ENCODE measurements at regions not wholly inside any gene's neighbourhood (a gene's known extent, or its start where the extent isn't known, plus 50 kb on each side); places are given as distances from the start of the nearest gene placed in this dataset.

DNA sequence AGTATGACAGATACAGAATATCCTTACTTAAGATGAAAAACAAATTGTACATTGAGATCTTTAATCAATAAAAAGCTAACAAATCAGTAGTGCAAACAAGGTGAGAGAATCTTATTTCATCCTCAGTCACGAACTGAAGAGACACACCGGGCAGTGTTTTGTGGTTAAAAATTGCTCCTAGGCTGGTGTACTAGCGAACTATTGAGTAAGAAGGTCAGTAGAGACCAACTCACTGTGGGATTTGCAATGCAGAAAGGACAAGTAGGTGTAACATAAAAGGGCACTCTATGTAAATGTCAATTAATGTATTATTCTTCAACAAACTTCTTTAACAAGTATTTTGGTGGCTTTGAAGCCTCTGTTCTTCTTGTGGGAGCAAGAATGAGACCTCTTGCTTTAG is 260.2 kb upstream of the PPARGC1A start:
- CTCF ChIA-PET, result no interaction called here
- no peak overlapping the region for H2AFZ ChIP-seq (ENCODE audit: low read depth, low read length)

More for the DNA sequence above, 260.2 kb upstream of the PPARGC1A start:
- DNase-seq (ENCODE audit: low read depth, low spot score) (no peak), FAIRE-seq (no peak)
- intact Hi-C loops (cut with micrococcal nuclease), result no loop called here
- BruUV-seq (replicated peaks), result no TSS peak
- no peaks in the 10 kb centered on the region for H3K4me1 ChIP-seq (ENCODE audit: control insufficient read depth, extremely low read depth, insufficient read depth, low read length)
- H3K79me2 ChIP-seq (ENCODE audit: control insufficient read depth, insufficient read depth, low read length), result no peaks in the 10 kb centered on the region
- no peaks in the 10 kb centered on the region for H3K9me3 ChIP-seq (replicated peaks; ENCODE audit: control insufficient read depth, insufficient read depth, low read length)
- no peaks in the 10 kb centered on the region for H3K9me1 ChIP-seq (replicated peaks; ENCODE audit: control insufficient read depth, extremely low read depth, insufficient read depth, low read length)
- H3K36me3 ChIP-seq (ENCODE audit: control insufficient read depth in 2 of 2, extremely low read depth in 1 of 2, insufficient read depth in 2 of 2, low read length in 2 of 2), result no peaks in the 10 kb centered on the region
- no peak overlapping the region for H3K4me2 ChIP-seq (ENCODE audit: insufficient read depth, low read length)
- no peak overlapping the region for H3K27ac ChIP-seq (ENCODE audit: insufficient read depth, low read depth, low read length)
- H3K4me3 ChIP-seq (replicated peaks in 1 of 3; ENCODE audit: insufficient read depth in 1 of 3, low read depth in 1 of 3, low read length in 3 of 3), result no peak overlapping the region
- H3K9ac ChIP-seq (replicated peaks; ENCODE audit: extremely low read depth, insufficient read depth, low read length), result no peak overlapping the region
- no peaks in the 10 kb centered on the region for H4K20me1 ChIP-seq (replicated peaks; ENCODE audit: control insufficient read depth, extremely low read depth, insufficient read depth, low read length)
- dilution Hi-C loops (cut with MboI; ENCODE audit: extremely low pct_ligation_motif_present, low sequenced_read_pairs), result no loop called here
- TF ChIP-seq GATA2 (IDR thresholded peaks at IDR 0.05; ENCODE audit: insufficient read depth, insufficient read length, low read depth, low read length) (no peak), POLR2AphosphoS5 (IDR thresholded peaks at IDR 0.05; ENCODE audit: insufficient read depth, low read depth, low read length) (no peak), MYC (IDR thresholded peaks at IDR 0.05; ENCODE audit: low read depth, low read length) (no peak), POLR2A (IDR thresholded peaks at IDR 0.05; ENCODE audit: low read depth, low read length) (no peak), EZH2 (IDR thresholded peaks at IDR 0.05; ENCODE audit: borderline replicate concordance, low read depth, low read length, severe bottlenecking) (no peak), JUN (IDR thresholded peaks at IDR 0.05; ENCODE audit: borderline replicate concordance, insufficient read depth, insufficient read length, low read depth) (no peak), FOS (IDR thresholded peaks at IDR 0.05; ENCODE audit: borderline replicate concordance, insufficient read depth, low read length) (no peak)
- TF ChIP-seq, protein P1, sequence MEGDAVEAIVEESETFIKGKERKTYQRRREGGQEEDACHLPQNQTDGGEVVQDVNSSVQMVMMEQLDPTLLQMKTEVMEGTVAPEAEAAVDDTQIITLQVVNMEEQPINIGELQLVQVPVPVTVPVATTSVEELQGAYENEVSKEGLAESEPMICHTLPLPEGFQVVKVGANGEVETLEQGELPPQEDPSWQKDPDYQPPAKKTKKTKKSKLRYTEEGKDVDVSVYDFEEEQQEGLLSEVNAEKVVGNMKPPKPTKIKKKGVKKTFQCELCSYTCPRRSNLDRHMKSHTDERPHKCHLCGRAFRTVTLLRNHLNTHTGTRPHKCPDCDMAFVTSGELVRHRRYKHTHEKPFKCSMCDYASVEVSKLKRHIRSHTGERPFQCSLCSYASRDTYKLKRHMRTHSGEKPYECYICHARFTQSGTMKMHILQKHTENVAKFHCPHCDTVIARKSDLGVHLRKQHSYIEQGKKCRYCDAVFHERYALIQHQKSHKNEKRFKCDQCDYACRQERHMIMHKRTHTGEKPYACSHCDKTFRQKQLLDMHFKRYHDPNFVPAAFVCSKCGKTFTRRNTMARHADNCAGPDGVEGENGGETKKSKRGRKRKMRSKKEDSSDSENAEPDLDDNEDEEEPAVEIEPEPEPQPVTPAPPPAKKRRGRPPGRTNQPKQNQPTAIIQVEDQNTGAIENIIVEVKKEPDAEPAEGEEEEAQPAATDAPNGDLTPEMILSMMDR (IDR thresholded peaks at IDR 0.05; ENCODE audit: extremely low read depth in 1 of 2, insufficient read depth in 1 of 2, low read depth in 1 of 2, low read length in 2 of 2), result no peak
- TF ChIP-seq, protein P2, sequence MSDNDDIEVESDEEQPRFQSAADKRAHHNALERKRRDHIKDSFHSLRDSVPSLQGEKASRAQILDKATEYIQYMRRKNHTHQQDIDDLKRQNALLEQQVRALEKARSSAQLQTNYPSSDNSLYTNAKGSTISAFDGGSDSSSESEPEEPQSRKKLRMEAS (IDR thresholded peaks at IDR 0.05; ENCODE audit: insufficient read depth, insufficient read length), result no peak
- no peaks in the 10 kb centered on the region for H3K27me3 ChIP-seq (ENCODE audit: control insufficient read depth in 2 of 2, insufficient read depth in 2 of 2, low read length in 2 of 2)
- POLR2A ChIA-PET, result no interaction called here

All from endothelial cell of umbilical vein (primary cell).